HG03060 (cell line): ENCODE measurements at regions not wholly inside any gene's neighbourhood (a gene's known extent, or its start where the extent isn't known, plus 50 kb on each side); places are given as distances from the start of the nearest gene placed in this dataset.
A peak's percentile ranks its signal among the peaks of the same experiment; 100 is the strongest.
"Not testable (repeated sequence)": the region's sequence is repeated elsewhere in the genome, so short reads cannot be mapped to it uniquely, and the experiment has no call there.

ENCODE experiments used
- ATAC-seq: cut with Tn5 transposase; IDR thresholded peaks from one replicate; pipeline ENCODE4 v1.9.1; 2021; ENCODE audit warnings: low read depth, moderate number of reproducible peaks; ENCODE audit not compliant: unreplicated experiment

GRCh38 chr3:187890405-187890752 lies 145.1 kb upstream of the BCL6 start:
- not testable (repeated sequence) for ATAC-seq

GRCh38 chr3:187896646-187897045 lies 151.4 kb upstream of the BCL6 start:
- no peak for ATAC-seq

DNA sequence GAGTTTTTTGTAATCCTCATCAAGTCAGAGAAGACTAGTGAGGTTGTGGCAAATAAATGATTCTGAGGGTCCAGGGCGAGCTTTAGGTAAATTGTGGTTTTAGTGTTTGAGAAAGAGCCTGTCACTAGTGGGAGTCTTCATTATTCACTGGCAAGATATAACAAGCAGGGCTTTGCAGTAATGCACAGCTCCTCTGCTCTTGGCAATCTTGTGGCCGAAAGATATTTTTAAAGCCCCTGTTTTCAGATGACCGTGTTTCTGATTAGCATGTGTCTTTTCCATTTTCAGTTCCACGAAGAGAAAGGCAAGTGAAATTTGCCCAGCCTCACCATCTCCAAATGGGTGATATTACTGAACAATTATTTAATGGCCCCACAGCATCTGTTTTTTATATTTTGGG lies 154.0 kb upstream of the BCL6 start:
- no peak for ATAC-seq

DNA sequence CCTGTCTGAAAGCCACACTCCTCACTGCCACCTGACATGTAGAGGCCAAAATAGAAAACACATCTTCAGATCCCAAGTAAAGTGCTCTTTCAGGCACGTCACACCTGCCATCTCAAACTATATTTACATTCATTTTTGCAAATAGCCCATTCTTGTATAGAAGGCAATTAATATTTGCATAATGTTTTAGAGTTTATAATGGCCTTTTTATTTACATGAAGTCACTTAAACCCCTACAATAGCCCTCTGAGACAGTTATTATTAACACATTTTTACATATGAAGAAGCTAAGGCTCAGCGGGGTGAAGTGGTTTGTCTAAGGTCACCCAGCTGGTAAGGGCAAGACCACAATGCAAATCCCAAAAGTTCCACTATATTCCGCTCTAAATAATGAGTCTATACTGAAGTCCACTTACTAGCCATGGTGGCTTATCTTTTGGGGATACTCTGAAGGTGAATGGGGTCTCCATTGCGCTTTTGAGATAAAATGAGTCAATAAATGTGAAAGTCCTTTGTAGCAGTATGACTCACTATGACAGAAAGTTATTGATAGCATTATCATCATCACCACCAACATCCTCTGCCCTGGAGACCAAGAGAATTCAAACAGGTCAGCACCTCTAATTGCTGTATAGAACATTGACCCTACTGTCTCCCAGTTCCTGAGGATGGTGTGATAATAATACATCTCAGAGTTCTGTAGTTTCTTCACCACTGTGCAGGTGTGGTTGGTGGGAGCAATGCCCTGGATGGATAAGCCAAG lies 155.9 kb upstream of the BCL6 start:
- no peak for ATAC-seq

DNA sequence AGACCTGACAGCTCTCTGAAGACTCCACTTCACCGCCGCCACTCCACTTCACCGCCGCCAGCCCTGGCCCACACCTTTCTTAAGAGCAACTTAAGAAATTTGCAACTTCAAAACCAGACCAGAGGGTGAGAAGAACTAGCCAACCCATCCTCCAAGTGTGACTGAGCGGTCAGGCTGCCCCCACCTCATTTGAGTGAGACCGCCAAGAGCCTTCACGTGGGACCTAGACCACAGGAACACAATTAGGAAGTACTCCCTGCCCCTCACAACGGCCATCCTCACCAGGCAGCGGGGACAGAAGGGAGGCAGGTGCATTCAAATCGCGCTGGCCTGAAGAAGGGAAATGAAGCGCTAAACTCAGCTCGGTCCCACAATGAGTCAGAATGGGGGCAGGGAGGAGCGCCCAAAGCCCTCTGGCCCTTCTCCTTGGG lies 156.8 kb upstream of the BCL6 start:
- peak; percentile 38 for ATAC-seq

DNA sequence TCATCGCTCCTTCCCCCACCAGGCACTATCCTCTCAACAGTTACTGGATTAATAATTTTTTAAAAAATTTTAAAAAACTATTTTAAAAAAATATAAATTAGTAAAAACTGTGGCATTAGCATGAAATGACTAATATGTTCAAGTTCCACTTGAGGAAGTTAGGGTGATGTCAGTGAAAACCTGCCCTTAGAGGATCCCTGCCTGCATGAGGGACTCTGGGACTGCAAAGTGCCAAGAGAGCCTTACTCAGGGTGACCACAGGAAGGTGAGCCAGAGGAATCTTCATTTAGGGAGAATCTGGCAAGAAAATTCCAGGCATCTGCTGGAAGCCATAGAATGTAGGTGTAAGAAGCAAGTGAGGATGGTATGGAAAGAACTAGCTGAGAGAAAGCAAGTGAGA lies 157.7 kb upstream of the BCL6 start:
- ATAC-seq: no peak

- no peak for ATAC-seq
Observed at GRCh38 chr3:187903697-187904096, 158.4 kb upstream of the BCL6 start.

GRCh38 chr3:187906416-187906815 lies 161.1 kb upstream of the BCL6 start:
- ATAC-seq: no peak

GRCh38 chr3:187906920-187907319 lies 161.7 kb upstream of the BCL6 start:
- no peak for ATAC-seq

DNA sequence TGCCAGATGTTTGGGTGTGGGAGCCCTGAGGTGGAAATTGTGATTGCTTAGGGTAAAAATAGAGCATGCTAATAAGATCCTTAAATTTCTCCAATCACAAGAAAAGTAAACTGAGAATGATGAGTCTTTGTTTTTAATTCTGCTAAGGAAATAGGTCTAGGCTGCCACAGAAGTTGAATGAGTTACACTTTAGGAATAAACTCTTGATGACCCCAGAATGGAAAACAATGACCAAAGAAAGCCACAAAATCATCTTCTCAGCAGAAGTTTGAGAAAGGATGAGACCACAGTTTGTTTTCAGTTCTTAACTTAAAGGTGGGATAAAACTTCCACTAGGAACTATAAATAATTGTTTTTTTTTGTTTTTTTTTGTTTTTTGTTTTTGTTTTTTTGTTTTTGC lies 164.6 kb upstream of the BCL6 start:
- ATAC-seq: no peak

DNA sequence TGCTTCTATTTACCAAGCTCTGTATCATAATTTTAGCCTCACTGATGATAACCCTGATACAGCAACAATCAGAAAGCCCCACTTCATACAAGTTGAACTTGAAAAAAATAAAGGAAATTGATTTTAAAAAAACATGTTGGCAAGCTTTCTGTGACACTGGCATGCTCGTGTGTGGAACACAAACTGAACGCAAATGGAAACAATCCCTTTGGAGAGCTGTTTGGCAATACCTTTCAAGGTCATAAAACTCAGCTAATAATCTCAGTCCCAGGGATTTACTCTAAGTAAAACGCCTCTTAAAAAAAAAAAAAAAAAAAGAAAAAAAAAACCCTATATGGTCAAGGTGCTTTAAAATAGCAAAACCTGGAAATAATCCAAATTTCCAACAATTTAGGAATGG lies 166.7 kb upstream of the BCL6 start:
- ATAC-seq: no peak

GRCh38 chr3:187913617-187914033 lies 168.4 kb upstream of the BCL6 start:
- ATAC-seq: no peak

DNA sequence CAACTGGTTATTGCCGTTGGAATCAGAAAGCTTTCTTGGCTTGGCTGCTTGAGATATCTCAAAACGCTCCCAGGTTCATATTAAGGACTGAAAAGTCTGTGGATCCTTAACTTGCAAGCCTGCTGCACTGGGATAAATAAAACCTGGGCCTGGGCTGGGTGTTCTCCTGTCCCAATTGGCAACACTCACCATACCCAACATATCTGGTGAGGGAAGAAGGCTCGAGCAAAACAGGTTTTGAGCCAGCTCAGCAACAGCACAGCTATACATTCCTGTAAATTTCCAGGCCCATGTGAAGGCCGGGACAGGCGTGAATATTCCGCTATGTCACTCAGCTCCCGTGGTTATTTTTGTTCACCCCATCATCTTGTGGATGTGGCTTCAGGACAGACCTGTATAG lies 169.0 kb upstream of the BCL6 start:
- ATAC-seq: no peak

DNA sequence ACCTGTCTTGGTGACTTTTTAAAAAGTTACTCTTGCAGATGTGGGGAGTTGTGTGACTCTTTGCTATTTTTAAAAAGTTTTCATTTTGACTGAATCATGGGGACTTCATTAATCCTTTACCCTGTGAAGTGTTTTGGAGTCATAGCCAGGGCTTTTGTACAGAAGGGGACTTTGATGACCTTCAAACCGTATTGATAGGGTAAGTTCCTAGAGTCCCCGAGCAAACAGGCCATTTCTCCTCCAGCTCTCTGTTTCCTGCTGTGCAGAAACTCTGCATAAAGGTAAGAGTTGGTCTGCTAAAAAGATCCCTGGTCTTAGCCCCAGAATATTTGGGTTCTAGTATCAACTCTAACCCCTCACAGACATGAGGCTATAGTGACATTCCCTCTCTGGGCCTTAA lies 170.8 kb upstream of the BCL6 start:
- ATAC-seq: no peak

GRCh38 chr3:187918081-187918644 lies 172.9 kb upstream of the BCL6 start:
- no peak for ATAC-seq

DNA sequence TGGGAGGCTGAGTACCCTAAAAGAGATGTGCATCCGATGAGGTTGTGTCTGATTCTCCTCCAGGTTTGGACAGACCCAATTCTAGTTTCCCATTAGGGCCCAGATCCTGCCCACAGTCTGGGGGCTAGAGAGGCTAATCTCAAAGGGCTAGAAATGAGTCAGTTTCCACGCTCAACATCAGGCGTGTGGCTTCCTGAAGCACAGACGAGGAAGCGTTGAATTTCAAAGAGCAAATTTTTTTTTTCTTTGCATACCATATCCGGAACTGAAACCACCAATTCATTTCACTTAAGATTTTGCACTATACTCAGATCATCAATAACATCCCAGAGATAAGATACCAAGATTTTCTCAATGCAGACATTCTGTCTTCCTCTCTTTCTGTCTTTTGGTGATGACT lies 173.8 kb upstream of the BCL6 start:
- peak; percentile 83 for ATAC-seq

GRCh38 chr3:187919544-187919943 lies 174.3 kb upstream of the BCL6 start:
- peak; percentile 27 for ATAC-seq

DNA sequence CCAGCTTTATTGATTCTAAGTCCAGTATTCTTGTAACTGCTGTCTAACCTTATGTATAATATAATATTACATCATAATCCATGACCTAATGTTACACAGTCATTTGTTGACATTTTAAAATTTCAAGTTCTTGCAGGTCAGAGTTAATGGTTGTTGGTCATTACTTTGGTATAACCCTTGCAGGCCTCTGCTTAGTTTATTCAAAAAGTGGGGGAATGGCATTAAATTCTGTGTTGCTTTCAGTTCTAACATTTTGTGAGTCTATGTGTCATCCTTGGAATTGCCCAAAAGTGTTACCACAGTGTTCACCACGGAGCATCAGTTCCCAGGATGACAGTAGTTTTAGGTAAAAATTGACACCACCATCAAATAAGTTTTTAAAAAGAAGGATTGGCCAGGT lies 174.8 kb upstream of the BCL6 start:
- no peak for ATAC-seq

DNA sequence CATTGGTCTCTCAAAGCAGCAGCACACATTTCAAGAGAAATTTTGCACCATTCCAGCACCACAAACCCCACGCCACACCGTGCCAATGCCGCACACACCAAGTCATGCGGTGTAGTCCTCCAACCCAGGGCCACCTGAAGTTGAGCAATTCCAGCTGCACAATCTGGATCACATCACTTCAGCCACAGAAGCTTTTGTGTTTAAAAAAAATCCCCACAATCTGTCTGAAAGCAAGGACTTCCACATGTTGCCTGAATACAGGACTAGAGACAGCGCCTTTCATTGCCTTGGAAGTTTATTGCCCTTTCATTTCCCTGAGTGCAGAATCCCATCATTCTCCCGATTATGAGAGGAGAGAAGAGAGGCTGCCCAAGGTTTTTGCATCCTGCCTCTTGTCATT lies 175.6 kb upstream of the BCL6 start:
- no peak for ATAC-seq

DNA sequence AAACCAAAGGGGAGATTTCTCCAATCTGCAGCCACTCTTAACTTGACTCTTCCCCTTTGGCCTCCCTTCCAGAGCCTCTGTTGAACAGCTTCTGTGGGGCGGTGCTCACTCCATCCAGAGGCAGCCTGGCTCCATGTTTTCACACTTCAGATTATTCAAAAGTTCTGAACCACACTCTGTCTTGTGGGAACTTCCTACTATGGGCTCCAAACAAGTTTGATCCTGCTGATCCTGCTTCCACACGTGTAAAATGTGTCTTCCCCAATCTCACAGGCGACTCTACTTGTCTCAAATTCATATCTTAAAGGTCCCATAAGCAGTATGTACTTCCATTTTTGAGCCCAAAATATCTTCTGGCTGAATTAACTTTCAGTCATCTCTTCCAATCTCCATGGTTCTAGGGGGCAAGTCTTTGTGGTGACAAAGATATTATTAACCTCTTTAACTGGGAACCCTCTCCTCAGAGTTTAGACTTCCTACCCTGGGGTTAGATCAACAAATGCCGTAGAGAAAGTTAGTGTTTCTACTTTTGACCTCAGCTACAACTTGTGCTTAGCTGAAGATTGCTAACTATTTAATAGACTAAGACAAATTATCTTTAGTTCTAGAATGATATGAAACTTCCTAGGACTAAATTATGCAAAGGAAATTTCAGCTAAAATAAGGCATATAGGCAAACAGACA lies 176.3 kb upstream of the BCL6 start:
- ATAC-seq: no peak

GRCh38 chr3:187922704-187923416 lies 177.6 kb upstream of the BCL6 start:
- ATAC-seq: no peak
